CD4-positive, alpha-beta T cell treated with Interleukin-4 for 4 hours (primary cell): ENCODE measurements at regions not wholly inside any gene's neighbourhood (a gene's known extent, or its start where the extent isn't known, plus 50 kb on each side); places are given as distances from the start of the nearest gene placed in this dataset.

Source experiments
- DNase-seq: peaks from one replicate; pipeline ENCODE4 v3.0.0-alpha.2; 2020

DNA sequence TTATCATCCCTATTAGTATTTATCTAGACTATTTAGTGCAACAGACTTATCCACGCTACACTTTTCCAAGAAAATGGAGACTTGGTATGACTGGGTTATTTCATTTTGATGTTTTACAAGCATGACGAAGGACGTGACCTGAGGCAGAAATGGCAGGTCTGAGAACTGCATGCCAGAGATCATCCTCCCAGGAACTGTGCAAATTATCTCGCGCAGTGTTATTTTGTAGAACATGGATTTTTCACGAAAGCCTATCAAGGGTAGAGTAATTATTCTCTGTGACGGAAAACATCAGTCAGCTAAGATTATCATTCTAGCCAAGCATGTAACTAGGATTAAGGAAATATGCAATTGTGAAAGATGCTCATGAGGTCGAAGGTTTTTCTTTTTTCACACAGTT is 361.5 kb upstream of the AJAP1 start:
- no peak for DNase-seq

DNA sequence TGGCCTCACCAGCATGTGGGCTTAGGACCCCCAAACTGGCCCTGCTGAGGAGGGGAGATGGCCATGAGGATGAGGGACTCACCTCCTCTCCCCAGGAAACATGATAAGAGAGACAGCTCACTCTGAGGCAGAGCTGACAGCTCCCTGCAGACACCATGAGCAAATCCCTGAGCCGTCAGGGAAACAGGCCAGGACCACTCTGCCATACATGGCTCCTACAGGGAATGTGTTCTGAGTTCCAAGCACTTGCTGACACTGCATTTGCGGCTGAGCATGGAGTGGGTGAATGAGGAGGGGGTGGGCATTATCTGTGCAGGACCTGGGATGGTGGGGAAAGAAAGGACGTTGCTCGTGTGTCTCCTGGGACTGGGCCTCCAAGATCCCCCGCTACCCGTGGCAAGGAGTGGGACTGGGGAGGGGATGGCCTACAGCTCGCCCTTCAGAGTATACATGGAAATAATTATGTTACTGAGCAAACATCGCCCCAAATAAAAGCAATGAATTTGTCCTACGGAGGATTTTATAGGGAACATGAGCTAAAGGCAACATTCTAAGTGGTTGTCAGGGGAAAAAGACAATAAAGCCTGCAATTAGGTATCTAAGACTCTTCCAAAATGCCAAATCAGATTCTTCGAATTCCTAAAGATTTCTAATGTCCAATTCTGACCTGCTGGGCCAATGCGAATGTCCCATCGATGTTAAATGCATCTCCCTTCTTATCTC is 355.9 kb upstream of the AJAP1 start:
- DNase-seq = no peak

- no peak for DNase-seq
Observed at GRCh38 chr1:4301007-4301406, 353.4 kb upstream of the AJAP1 start.

DNA sequence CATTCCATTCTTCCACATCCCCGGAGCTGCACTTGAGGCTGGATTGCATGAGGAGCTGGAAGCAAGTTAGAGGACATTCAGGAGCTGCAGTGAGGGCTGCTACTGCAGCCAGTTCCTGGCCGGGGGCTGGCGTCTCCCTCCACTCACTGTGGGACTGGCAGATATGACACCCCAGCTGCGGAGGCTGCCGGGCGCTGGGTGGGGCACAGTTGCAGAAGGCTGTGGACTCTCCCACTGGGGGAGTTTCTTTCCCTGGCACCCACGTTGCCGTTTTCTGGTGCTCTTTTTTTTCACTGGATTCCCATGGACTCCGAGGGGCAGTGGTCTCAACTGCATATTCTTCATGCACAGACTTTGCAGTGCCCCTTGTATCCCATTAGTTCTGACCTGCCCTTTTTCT is 351.1 kb upstream of the AJAP1 start:
- no peak for DNase-seq

- no peak for DNase-seq
Observed at GRCh38 chr1:4305526-4306301, 348.7 kb upstream of the AJAP1 start.

- DNase-seq = no peak
Observed at GRCh38 chr1:4306559-4307467, 347.6 kb upstream of the AJAP1 start.

DNA sequence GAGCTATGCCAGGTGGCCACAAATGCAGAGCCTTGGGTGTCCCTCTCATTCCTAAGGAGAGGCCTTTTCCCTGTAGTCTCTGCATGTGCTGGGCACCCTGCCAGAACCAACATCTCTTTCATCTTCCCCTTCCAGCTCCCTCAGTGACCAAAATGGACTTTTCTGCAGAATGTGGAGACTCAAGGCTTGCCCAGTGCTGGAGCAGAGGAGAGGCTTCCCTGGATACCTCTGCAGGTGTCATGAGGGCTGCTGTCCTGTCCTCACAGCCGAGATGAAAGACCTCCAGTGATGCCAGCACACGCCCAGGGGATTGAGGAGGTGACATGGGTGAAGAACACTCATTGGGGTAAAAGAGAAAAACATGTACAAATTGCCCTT is 347.0 kb upstream of the AJAP1 start:
- DNase-seq = no peak

- DNase-seq = no peak
Observed at GRCh38 chr1:4307911-4308545, 346.4 kb upstream of the AJAP1 start.

DNA sequence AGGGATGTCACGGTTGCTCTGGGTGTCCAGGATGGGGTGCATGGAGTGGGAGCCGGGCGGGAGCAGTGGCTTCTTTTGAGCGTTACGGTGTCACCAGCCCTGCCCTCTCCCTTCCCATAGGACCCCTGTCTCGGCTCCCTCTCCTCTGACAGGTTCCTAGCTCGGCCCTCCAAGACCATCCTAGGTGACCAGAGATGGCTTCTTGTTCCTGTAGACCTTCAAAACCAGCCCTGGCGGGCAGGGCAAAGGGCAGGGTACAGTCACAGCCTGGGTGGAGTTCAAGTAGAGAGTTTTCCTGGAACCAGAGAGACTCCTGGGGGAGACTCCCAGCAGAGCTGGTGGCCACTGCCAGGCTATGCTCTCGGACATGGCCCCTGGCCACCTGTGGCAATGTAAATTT is 345.6 kb upstream of the AJAP1 start:
- DNase-seq = no peak

DNA sequence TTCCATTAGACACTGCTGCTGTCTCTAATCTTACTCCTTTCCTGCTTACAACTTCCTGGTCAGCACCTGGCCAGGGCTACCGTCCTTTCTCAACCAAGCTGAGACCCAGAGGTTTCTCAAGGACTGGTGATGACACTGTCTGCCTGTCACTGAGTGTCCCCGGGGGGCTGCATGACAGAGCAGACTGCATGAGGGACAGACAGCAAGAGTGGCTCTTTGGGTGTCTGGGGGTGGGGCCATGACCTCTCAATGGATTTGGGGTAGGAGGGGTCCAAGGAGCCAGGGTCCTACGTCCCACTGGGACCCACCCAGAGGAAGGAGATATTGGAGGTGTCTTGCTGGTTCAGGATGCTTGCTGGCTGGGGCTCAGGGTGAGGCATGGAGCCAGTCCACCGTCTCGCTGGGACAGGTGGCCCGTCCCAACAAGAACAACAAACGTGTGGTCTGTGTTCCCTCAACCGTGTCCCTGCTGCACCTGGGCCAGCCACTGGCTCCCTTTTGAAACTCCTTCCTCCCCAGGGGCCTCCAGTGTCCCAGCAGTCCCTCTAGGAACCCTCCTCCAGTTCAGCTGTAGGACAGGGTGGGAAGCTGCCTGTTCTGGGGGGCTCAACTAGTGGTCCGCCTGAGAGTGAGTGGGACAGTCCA is 344.6 kb upstream of the AJAP1 start:
- no peak for DNase-seq

- no peak for DNase-seq
Observed at GRCh38 chr1:4310396-4310923, 343.9 kb upstream of the AJAP1 start.

DNA sequence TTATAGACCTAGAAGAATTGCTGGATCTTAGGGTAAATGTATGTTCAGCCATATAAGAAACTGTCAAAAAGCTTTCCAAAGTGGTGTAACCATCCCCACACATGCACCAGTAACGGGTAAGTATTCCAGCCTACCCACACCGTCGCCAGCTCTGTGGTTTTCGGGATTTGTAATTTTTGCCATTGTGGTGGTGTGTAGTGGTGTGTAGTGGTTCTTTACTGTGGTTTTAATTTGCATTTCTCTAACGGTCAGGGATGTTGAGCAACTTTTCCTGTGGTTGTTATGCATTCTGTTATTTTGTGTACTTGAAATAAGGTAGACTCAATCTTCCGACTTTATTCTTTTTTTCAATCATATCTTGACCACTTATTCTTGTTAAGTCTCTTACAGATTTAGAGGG is 342.4 kb upstream of the AJAP1 start:
- no peak for DNase-seq

DNA sequence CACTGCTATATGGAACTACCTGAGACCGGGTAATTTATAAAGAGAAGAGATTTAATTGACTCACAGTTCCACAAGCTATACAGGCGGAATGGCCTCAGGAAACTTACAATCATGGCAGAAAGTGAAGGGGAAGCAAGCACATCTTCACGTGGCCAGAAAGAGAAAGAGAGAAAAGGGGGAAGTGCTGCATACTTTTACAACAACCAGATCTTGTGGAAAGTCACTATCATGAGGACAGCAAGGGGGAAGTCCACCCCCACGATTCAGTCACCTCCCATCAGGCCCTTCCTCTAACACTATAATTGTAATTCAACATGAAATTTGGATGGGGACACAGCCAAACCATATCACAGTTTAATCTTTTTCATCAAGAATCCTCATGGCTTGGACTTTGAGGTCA is 339.2 kb upstream of the AJAP1 start:
- DNase-seq = no peak

DNA sequence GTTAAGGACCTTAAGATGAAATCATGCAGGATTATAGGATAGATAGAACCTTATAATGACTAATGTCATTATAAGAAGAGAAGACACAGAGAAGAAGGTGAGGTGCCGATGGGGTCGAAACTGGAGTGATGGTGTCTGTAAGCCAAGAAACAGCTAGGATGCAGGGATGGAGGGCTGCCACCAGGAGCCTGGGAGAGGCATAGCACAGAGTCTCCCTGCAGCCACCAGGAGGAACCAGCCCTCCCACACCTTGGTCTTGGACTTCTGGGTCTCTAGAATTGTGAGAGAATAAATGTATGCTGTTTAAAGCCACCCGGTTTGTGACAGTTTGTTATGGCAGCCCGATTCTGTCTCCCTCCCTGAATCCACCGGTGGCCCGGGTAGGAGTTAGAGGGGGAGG is 337.2 kb upstream of the AJAP1 start:
- DNase-seq = no peak

GRCh38 chr1:4318720-4319119 is 335.7 kb upstream of the AJAP1 start:
- no peak for DNase-seq

- no peak for DNase-seq
Observed at GRCh38 chr1:4319496-4319895, 334.9 kb upstream of the AJAP1 start.

GRCh38 chr1:4322881-4323280 is 331.5 kb upstream of the AJAP1 start:
- no peak for DNase-seq

GRCh38 chr1:4323309-4323708 is 331.1 kb upstream of the AJAP1 start:
- no peak for DNase-seq

DNA sequence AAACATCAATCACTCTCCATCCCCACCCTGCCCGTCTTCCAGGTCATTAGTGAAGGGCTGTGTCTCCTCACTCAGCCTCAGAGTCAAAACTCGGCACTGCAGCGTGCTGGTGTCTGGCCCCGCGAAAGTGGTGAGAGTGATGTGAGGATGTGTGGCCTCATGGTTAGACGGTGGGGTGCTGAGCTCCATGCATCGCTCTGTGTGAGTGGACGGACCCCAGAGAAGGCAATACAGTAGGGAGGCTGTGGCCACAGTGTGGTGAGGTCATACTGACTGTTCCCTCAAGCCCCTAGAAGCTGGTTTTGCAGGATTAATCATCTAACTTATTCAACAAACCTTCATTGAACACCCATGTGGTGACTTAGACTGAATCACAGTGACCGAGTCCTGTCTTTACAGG is 329.9 kb upstream of the AJAP1 start:
- no peak for DNase-seq

- DNase-seq = no peak
Observed at GRCh38 chr1:4327142-4327541, 327.3 kb upstream of the AJAP1 start.

DNA sequence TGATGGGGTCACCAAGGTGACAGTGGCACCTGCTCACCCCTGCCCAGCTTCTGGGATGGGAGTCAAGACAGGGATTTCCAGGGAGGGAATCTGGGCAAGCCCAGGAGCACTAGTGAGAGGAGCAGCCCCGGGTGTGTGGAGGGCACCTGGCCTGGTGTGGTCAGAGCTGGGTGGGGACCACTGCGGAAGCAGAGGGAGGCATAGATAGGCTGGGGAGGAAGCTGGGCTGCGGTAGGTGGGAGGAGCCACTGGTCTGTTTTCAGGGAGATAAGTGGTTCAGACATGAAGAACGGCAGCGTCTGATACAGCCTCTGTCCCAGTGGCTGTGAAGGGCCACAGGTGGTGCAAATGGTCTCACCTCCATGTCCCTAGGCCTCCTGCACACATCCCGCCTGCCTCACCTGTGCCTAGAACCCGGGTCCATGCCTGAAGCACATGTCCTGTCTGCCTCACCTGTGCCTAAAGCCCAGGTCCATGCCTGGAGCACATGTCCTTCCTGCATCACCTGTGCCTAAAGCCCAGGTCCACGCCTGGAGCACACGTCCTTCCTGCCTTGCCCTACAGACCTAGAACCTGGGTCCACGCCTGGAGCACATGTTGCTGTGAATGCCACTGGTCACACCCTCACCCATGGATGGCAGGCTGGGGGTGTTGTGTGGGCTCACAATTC is 325.9 kb upstream of the AJAP1 start:
- no peak for DNase-seq
